CD4-positive, alpha-beta T cell (primary cell): ENCODE measurements at regions not wholly inside any gene's neighbourhood (a gene's known extent, or its start where the extent isn't known, plus 50 kb on each side); places are given as distances from the start of the nearest gene placed in this dataset.
A peak's percentile ranks its signal among the peaks of the same experiment; 100 is the strongest.

Experiments
- ATAC-seq: fragments of 200-7000 bp; cut with Tn5 transposase; one replicate; pipeline ENCODE4 v1.10.0; 2022; ENCODE audit warnings: mild to moderate bottlenecking; ENCODE audit not compliant: poor library complexity
- CTCF ChIA-PET: fragments of 350-600 bp; sonication (Branson Sonifier 250); formaldehyde crosslinking; loops from one replicate; lab custom pipeline; 2021; ENCODE audit warnings: antibody characterized with exemption, inconsistent platforms; lab: Charles Lee
- POLR2A ChIA-PET: fragments of 350-600 bp; sonication (Branson Sonifier 250); formaldehyde crosslinking; loops from one replicate; lab custom pipeline; 2021; ENCODE audit warnings: antibody characterized with exemption, inconsistent platforms; lab: Charles Lee
- DNase-seq, 14 experiments: peaks; one replicate each; pipeline ENCODE4 v3.0.0-alpha.2; 2013 to 2020; ENCODE audit warnings: mixed read lengths in 2 of 14
- H3K27ac ChIP-seq, 2 donors: one replicate each; pipeline versions ENCODE4 v1.5.1 to v1.7.0; 2013; ENCODE audit warnings: low read length in 2 of 2, low read depth in 1 of 2, mild to moderate bottlenecking in 1 of 2
- H3K27me3 ChIP-seq, 2 experiments: 1 replicate in 1 of 2; 2 replicates in 1 of 2; pipeline versions ENCODE4 v1.6.1 to v1.7.0; 2013; ENCODE audit warnings: low read length in 2 of 2, control low read depth in 1 of 2, mild to moderate bottlenecking in 1 of 2, moderate library complexity in 1 of 2; ENCODE audit not compliant: insufficient read depth in 2 of 2, control insufficient read depth in 1 of 2
- H3K36me3 ChIP-seq: one replicate; pipeline ENCODE4 v1.6.1; 2013; ENCODE audit warnings: low read length, control low read depth; ENCODE audit not compliant: insufficient read depth
- H3K4me1 ChIP-seq: one replicate; pipeline ENCODE4 v1.6.1; 2013; ENCODE audit warnings: low read length, control low read depth; ENCODE audit not compliant: insufficient read depth
- H3K4me3 ChIP-seq: one replicate; pipeline ENCODE4 v1.5.1; 2013; ENCODE audit warnings: mild to moderate bottlenecking, low read length, moderate library complexity
- H3K9me3 ChIP-seq, 2 experiments: 1 replicate in 1 of 2; 2 replicates in 1 of 2; pipeline versions ENCODE4 v1.6.1 to v1.7.0; 2013; ENCODE audit warnings: low read length in 2 of 2, mild to moderate bottlenecking in 2 of 2, control low read depth in 1 of 2, moderate library complexity in 1 of 2; ENCODE audit not compliant: control insufficient read depth in 1 of 2, insufficient read depth in 1 of 2
- H3K27ac Mint-ChIP-seq: one replicate; pipeline ENCODE4 v1.8.0; 2020; ENCODE audit warnings: mixed read lengths
- H3K27me3 Mint-ChIP-seq: one replicate; pipeline ENCODE4 v1.8.0; 2021; ENCODE audit warnings: mixed read lengths
- H3K36me3 Mint-ChIP-seq: one replicate; pipeline ENCODE4 v1.8.0; 2021; ENCODE audit warnings: low read depth, mixed read lengths
- H3K4me1 Mint-ChIP-seq: one replicate; pipeline ENCODE4 v1.8.0; 2021; ENCODE audit warnings: low read depth, mixed read lengths
- H3K4me3 Mint-ChIP-seq: one replicate; pipeline ENCODE4 v1.8.0; 2020; ENCODE audit warnings: mild to moderate bottlenecking, mixed read lengths
- H3K9me3 Mint-ChIP-seq: one replicate; pipeline ENCODE4 v1.8.0; 2020; ENCODE audit warnings: mixed read lengths
- CTCF ChIP-seq: fragments of 200-600 bp; IDR thresholded peaks from one replicate; pipeline ENCODE4 v1.8.0; 2022; ENCODE audit warnings: antibody characterized with exemption, mild to moderate bottlenecking
- intact Hi-C, 2 experiments: fragments of 100-400 bp; cut with DNase I in 1 of 2; cut with micrococcal nuclease in 1 of 2; formaldehyde crosslinking; loops; one replicate each; pipeline versions ENCODE4 v1.15.1 to v1.9.0; 2023 to 2025; cut with DNase I, micrococcal nuclease

- Mint-ChIP-seq H3K9me3 (no peaks in the 10 kb centered on the region), H3K27ac (peak overlapping the region; percentile 93), H3K4me1 (peaks cover 50% of the 10 kb centered on the region), H3K27me3 (no peaks in the 10 kb centered on the region), H3K4me3 (peak overlapping the region; percentile 95), H3K36me3 (peaks cover 82% of the 10 kb centered on the region)
- Histone ChIP-seq H3K4me1 (peaks cover 3% of the 10 kb centered on the region), H3K27ac (peak overlapping the region in 1 of 2 donors; percentile 65), H3K36me3 (peaks cover 8% of the 10 kb centered on the region), H3K9me3 (no peaks in the 10 kb centered on the region), H3K4me3 (peak overlapping the region; percentile 55), H3K27me3 (no peaks in the 10 kb centered on the region)
- no peak for TF ChIP-seq CTCF
- ATAC-seq (no peak), DNase-seq (peak in 2 of 14 experiments; percentile 33 to 39)
- CTCF ChIA-PET, result interaction anchor here (1.2 kb wide), 2 partner anchors 43 to 68 kb away, joined by 3 read pairs; no protein-coding TSS in a partner anchor
- intact Hi-C loops, result no loop called here
- POLR2A ChIA-PET, result interaction anchor here (1.3 to 25.0 kb wide), 5 partner anchors 12 to 72 kb away, joined by 5 to 412 read pairs (median 6); no protein-coding TSS in a partner anchor
Observed at GRCh38 chr14:22489244-22489545, 99.8 kb downstream of the DAD1 start.

GRCh38 chr14:22488522-22489243 lies 100.3 kb downstream of the DAD1 start:
- Mint-ChIP-seq H3K4me3 (peak overlapping the region; percentile 95), H3K36me3 (peaks cover 82% of the 10 kb centered on the region), H3K27me3 (no peaks in the 10 kb centered on the region), H3K4me1 (peaks cover 45% of the 10 kb centered on the region), H3K9me3 (no peaks in the 10 kb centered on the region), H3K27ac (peak overlapping the region; percentile 93)
- H3K27me3 ChIP-seq, result no peaks in the 10 kb centered on the region
- H3K9me3 ChIP-seq, result no peaks in the 10 kb centered on the region
- intact Hi-C loops, result no loop called here
- peak overlapping the region; percentile 55 for H3K4me3 ChIP-seq
- H3K27ac ChIP-seq, result peak overlapping the region in 1 of 2 donors; percentile 65
- peaks cover 4% of the 10 kb centered on the region for H3K36me3 ChIP-seq
- ATAC-seq (no peak), DNase-seq (no peak)
- ChIA-PET POLR2A (interaction anchor here (0.8 to 25.0 kb wide), 7 partner anchors 13 to 82 kb away, joined by 3 to 412 read pairs (median 5); no protein-coding TSS in a partner anchor), CTCF (interaction anchor here (1.2 kb wide), 2 partner anchors 44 to 68 kb away, joined by 3 read pairs; no protein-coding TSS in a partner anchor)
- H3K4me1 ChIP-seq, result peaks cover 3% of the 10 kb centered on the region
- TF ChIP-seq CTCF, result no peak

GRCh38 chr14:22487941-22488340 lies 101.1 kb downstream of the DAD1 start:
- no peaks in the 10 kb centered on the region for H3K9me3 Mint-ChIP-seq
- ATAC-seq (no peak), DNase-seq (no peak)
- Histone ChIP-seq H3K27me3 (no peaks in the 10 kb centered on the region), H3K27ac (peak overlapping the region in 1 of 2 donors; percentile 65), H3K9me3 (no peaks in the 10 kb centered on the region), H3K4me3 (peak overlapping the region; percentile 55), H3K4me1 (peaks cover 3% of the 10 kb centered on the region), H3K36me3 (no peaks in the 10 kb centered on the region)
- H3K27me3 Mint-ChIP-seq, result no peaks in the 10 kb centered on the region
- H3K36me3 Mint-ChIP-seq, result peaks cover 76% of the 10 kb centered on the region
- peak overlapping the region; percentile 93 for H3K27ac Mint-ChIP-seq
- H3K4me1 Mint-ChIP-seq, result peaks cover 38% of the 10 kb centered on the region
- H3K4me3 Mint-ChIP-seq, result peak overlapping the region; percentile 81
- POLR2A ChIA-PET, result interaction anchor here (0.6 to 7.0 kb wide), 5 partner anchors 10 to 82 kb away, joined by 3 to 41 read pairs (median 4); no protein-coding TSS in a partner anchor
- intact Hi-C loops, result no loop called here
- CTCF ChIA-PET, result interaction anchor here (1.2 kb wide), 1 partner anchor 44 kb away, joined by 3 read pairs; no protein-coding TSS in a partner anchor
- TF ChIP-seq CTCF, result no peak
